HG02759 (cell line): ENCODE measurements at regions not wholly inside any gene's neighbourhood (a gene's known extent, or its start where the extent isn't known, plus 50 kb on each side); places are given as distances from the start of the nearest gene placed in this dataset.
"Not testable (repeated sequence)": the region's sequence is repeated elsewhere in the genome, so short reads cannot be mapped to it uniquely, and the experiment has no call there.

ENCODE experiments used
- ATAC-seq: cut with Tn5 transposase; IDR thresholded peaks from one replicate; pipeline ENCODE4 v1.9.1; 2021; ENCODE audit warnings: mild to moderate bottlenecking, moderate library complexity; ENCODE audit not compliant: unreplicated experiment

DNA sequence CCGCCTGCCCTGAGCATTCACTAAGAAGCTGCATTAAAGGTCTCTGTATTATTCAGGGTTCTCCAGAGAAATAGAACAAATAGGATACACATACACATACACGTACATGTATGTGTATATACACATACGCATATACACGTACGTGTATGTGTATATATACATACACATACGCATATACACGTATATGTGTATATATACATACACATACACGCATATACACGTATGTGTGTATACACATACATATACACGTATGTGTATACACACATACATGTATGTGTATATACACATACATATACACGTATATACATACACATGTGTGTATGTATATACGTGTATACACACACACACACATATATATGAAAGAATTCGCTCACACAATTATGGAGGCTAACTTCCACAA, 108.9 kb upstream of the BARHL2 start:
- ATAC-seq, result no peak

DNA sequence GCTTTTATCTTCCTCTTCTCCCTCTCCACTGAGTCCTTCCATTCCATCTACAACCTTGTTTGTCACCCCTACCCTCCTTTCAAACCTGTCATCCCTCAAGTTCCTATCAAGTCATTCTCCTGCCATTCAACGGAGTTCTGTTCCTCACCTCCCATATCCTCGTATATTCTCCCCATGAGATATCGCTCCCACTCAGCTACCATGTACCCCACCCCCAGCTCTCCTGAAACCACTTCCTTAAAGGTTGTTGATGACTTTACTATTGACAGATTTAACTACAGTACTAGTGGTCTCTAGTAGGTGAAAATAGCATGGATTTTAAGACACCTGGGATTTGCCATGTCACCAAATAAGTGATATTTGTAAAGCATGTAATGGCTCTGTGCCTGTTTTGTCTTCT, 107.4 kb upstream of the BARHL2 start:
- no peak for ATAC-seq

DNA sequence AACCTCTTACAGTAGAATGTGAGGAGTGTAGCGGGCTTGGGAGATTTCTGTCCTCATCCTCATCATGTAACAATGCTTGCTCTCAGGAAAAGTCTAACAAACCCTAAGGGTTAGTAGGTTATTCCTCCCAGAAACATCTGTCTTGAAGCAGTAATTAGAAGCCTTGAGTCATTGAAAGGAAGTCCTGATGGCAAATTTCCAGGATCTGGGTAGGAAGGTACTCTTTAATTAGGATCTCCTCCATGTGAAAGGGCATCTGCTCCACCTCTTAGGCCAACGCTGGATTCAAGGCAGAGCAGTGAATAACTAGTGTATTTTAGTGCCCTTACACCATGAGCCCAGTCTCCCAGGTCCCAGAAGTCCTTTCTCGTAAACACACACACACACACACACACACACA, 106.6 kb upstream of the BARHL2 start:
- ATAC-seq, result no peak

DNA sequence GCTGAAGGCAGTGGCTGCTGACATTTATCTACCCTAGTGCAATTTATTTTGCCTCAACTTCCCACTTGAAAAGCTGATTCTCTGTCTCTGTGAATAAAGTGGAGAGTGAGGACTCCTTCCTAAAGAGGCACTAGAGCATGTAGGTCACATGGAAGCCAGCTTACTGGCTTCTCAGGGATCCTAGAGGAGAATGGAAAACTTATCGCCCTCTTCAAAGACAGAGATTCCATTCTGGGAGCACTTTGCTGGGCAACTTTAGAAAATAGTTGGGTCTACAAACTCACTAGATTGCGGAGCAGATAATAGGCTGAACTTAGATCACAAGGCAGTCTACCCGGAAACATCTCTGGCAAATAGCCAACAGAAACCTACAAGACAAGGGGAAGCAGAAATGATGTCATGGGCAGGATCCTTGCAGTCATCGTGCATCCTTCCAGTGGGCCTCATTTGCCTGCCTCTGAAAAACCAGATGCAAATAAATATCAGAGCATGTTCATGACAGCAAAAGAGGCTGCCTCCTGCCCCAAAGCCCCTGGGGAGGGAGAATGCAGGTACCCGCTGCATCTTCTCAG, 104.8 kb upstream of the BARHL2 start:
- no peak for ATAC-seq

DNA sequence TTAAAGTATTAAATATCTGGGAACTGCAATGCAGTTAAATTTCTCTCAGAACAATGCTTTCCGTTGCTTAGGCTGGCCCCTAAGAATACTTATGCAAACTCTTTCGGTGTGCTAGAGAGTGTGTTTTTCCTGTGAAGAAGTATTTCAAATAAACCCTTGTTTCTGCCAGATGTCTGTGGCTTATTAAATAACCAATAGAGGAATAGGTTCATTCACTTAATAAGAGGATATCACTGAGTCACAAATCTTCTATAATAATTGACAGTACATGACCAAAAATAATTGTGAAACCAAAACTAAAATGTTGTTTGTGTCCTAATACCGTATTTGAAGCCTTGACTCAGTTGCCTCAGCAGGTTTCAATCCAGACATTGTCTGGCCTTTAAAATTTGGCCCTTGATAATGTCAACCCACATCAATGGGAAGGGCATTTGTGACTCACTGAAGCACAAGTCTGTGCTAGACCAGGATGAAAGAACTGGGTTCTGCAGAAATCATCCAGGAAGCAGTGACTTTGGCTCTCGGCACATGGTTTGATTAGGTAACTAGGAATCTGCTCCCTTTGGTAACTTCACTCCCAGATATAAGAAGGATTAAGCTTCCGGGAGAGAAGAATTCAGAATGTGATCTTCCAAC, 104.2 kb upstream of the BARHL2 start:
- no peak for ATAC-seq

DNA sequence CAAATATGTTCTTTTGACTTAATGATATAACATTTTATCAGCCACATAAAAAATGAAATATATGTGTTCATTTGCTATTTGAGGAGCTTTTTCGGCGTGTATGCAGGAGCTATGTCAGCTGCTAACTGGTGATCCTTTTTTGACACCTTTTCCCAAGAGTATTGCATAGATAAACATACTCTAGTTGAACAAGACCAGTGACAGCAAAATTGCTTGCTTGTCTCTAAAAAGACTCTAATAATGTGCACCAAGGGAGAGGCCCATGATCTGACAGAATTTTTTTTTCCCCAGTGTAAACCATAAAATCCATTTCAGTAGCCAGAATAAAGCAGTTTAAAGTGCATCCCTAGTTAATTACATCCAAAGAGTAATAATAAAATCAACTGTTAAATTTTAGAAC, 103.6 kb upstream of the BARHL2 start:
- ATAC-seq, result no peak

DNA sequence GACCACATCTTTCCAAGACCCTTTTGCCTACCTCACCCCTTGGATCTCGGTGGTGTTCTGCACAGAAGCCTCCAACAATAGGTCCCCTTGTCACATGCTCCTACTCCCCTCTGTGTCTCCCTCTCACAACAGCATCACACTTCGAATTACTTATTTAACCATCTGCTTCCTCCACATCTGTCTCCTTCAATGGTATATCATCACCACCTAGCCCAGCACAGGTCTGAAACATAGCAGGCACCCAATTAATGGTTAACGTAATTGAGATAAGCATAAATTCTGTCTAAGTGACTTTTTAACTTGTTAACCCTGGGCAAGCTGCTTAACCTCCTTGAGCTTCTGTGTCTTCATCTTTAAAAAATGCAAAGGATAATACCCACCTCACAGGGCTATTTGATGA, 100.3 kb upstream of the BARHL2 start:
- ATAC-seq, result no peak

DNA sequence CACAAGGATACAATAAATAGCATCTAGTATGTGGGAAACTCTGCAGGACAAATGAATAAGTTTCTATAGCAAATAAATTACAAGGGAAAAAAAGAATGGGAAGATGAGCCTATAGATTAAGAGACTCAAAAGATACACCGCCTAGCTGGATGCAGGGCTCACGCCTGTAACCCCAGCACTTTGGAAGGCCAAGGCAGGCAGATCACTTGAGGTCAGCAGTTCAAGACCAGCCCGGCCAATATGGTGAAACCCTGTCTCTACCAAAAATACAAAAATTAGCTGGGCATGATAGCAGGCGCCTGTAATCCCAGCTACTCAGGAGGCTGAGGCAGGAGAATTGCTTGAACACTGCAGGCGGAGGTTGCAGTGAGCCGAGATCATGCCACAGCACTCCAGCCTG, 95.1 kb upstream of the BARHL2 start:
- ATAC-seq, result not testable (repeated sequence)

DNA sequence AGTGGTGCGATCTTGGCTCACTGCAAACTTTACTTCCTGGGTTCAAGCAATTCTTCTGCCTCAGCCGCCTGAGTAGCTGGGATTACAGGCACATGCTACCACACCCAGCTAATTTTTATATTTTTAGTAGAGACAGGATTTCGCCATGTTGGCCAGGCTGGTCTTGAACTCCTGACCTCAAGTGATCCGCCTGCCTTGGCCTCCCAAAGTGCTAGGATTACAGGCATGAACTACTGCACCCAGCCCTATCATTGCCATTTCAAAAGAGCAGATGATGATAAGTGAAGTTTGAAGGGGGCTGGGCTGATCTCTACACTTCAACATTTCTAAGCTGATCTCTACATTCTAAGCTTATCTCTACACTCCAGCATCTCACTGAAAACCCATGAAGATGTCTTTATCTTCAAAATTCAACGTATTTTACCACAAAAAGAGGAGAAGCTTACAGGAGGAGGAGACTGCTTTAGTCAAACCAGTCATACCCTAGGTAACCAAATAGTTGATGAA, 94.4 kb upstream of the BARHL2 start:
- not testable (repeated sequence) for ATAC-seq

DNA sequence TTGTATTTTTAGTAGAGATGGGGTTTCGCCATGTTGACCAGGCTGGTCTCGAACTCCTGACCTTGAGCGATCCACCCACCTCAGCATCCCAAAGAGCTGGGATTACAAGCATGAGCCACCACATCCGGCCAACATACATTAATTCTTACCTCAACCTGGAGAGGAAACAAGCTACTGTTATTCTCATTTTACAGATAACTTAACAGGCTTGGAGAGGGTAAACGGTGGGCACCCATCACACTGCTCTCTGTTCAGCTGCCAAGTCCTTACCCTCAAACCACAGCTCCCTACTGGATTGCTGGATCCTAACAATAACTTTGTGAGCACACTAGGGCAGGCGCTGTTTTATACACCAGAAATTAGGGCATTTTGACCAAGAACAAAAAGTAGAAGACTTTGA, 93.6 kb upstream of the BARHL2 start:
- ATAC-seq, result no peak

DNA sequence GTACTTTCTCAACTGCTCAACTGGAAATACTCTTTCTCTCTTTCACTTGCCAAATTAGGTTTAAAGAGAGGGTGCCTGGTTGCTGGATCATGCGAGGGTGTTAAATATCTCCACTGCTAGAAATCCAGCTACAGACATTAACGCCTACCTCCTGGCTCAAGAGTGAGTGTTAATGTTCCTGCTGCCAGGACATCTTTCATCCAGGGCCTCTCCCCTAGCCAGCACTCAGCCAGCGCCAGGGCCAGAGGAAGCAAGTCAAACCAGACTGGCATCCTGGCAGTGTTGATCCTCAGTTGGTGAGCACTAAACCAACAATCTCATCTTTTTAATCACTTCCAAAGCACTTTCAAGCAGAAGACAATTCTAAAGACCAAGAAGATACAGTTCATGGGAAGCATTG, 92.9 kb upstream of the BARHL2 start:
- no peak for ATAC-seq

DNA sequence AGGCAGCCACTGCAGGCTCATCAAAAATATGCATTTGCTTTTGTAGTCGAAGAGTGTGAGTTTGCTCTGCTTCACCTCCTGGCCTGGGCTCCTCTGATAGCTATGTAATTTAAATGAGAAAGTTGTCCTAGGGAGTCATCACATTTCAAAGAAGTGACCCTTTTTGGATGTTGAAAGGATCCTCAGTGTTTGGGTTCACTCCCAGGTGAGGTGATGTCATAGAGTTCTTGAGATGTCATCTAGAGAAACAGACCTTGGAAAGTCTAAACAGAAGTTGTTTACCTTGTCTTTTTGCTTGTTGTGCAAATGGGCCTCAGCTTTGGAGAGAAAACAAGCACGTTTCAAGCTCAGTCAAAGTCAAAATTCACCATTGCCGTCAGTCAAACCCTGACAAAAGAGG, 92.0 kb upstream of the BARHL2 start:
- no peak for ATAC-seq

DNA sequence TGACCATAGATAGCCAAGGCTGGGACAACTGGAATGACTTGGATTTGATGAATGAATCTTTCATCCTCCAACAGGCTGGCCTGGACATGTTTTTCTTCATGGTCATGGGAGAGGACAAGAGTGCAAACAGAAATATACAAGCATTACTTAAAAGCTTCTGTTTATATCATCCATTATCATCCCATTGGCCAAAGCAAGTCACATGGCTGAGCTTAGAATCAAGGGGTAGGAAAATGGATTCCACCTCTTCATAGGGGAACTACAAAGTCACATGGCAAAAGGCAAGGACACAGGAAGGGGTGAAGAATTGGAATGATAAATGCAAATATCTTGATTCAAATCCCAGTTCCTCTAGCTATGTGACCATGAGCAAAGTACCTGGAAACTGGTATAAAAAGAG, 90.2 kb upstream of the BARHL2 start:
- ATAC-seq, result no peak

DNA sequence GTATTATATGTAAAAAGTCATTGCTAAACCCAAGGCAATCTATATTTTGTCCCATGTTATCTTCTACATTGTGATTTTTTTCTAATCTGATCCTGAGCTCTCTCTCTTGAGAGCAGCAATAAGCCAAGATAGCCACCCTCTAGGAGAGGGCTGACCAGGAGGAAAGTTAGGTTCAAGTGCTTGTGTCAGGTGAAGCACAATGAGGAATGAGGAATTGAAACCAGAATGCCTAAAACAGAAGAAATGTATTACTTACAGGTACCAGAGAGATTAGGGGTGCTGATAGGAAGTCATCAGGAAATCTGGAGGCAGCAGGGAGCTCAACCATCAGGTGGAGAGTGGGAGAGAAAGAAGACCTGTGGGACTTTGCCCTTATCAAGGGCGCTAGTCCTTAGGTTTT, 85.5 kb upstream of the BARHL2 start:
- ATAC-seq, result no peak

DNA sequence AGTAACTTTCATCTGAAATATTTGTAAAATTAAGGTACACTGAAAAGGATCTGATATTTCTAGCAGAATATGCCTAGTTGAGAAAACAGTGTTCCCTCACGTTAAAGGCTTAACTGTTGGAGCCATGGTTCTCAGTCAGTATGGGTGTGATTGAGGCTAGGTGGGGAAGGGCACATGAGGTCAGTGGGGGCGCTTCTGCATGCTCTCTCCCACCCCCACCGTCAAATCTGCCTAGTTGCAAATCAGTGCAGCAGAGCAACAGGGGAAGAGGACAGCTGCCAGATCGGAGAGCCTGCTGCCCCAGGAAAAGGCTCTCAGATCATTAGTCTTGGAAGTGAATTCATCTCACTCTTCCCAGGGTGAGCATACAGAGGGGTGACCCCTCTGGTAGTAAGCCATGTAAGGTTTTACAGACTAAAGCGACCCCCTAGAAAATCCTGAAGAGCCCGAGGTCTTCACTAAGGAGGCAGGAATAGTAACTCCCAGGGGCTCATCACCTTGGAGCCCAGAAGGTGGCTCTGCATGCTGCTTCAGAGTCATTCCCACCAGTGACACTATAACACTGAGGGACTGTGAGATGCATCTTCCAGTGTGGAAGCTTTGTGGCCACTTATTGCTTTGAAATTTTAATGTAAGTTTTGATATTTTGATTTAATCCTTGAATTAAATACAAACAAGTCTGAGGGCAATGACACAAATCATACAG, 83.1 kb upstream of the BARHL2 start:
- no peak for ATAC-seq

DNA sequence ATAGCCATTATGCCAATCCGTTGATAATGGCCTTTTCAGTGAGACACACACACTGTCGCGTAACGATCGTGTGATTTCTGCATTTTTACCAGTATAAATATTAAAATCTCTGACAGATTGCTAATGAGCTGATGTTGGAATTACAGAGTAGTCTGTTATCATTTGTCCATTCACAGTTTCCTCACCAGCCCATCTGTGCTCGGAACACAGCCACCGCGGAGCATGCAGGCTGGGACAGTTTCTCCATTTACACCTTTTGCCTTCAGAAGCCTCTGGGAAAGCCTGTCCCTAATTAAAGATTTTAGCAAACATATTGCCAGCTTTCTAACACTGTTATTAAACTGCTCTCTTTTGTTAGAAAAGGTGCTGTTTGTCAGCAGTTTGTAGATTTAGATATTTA, 82.2 kb upstream of the BARHL2 start:
- no peak for ATAC-seq

DNA sequence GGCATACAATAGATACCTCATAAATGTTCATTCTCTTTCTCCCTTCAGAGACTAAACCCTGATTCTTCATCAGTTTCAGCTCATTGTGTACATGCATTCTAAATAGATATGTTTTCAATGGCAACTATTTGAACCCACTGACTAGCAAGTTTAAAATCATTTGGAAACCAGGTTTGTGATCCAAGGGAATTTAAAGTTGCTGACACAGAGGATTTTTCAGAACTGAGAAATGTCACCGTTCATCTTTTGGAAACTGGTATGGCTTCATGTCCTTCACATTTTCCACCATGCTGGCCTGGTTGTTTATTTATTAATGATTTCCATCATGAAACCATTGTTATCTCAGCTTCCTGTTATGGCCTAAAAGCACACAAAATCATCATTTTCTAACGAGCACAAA, 81.8 kb upstream of the BARHL2 start:
- ATAC-seq, result no peak

DNA sequence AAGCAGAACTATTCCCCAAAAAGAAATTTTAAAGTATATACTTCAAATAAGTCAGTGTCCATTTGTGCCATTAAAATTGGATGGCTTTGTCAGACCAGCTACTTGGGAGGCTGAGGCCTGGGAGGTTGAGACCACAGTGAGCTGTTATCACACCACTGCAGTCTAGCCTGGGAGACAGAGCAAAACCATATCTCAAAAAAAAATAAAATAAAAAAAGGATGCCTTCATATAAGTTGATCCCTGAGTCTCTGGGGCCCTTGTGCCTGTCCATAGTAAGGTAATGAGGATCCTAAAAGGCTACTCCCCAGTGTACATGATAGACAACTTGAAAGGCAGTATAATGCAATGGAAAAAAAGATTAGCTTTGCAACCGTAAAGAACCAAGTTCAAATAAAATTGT, 81.2 kb upstream of the BARHL2 start:
- no peak for ATAC-seq

DNA sequence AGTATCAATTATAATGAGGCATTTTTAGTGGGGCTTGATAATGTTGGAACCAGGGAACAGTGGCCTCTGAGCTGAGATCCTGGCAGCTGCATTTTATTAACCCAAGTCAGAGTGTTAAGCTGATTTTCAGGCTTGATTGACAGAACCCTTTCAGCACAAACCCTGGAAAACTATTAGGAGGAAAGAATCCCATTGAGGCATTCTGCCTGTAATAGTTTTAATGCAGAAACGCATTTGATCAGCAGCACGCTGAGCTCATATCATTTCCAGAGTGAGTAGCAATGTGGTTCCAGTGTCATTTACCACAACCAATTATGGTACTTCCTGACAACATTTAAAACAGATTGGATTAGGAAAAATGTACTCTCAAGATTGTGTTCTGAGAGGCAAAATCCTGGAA, 78.3 kb upstream of the BARHL2 start:
- ATAC-seq, result no peak

DNA sequence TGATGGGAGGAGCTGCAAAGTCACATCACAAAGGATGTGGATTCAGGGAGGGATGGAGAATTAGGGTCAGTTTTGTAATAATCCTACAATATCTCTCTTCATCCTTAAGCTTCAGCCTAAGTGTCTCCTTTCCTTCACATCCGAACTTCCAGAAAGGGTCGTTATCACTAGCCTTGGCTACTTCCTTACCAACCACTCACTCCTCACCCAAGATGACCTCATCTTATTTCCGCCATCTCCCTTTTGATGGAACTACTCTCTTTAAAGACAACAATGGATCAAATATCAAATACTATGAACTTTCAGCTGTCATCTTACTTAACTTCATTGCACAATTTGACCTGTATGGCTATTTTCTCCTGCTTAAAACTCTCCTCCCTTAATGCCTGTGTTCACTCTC, 69.6 kb upstream of the BARHL2 start:
- ATAC-seq, result no peak

DNA sequence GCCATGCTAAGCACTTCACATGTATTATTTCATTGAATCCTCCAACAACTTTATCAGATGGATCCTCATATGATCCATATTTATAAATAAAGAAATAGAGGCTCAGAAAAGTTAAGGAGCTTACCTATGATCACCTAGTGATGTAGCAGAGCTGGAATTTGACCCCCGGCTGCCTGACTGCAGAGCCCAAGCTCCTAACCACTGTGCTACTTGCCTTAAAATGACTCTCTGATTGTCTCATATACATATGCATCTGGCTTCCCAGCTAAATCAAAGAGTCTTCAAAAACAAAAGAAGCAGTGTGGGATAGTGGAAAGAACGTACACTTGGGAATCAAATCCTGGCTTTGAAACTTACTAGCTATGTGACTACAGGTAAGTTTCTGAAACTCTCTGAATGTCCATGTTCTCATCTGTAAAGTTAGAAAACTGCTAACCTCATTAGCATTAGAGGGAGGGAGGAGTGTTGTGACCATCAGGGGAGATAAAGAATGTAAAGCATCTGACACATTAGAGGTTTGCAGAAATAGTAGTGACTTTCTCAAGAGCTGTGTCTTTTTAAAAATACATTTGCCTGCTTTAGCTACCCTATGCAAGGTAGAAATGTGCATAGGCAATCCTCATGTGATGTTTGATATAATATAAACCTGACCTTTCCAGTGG, 67.2 kb upstream of the BARHL2 start:
- no peak for ATAC-seq

DNA sequence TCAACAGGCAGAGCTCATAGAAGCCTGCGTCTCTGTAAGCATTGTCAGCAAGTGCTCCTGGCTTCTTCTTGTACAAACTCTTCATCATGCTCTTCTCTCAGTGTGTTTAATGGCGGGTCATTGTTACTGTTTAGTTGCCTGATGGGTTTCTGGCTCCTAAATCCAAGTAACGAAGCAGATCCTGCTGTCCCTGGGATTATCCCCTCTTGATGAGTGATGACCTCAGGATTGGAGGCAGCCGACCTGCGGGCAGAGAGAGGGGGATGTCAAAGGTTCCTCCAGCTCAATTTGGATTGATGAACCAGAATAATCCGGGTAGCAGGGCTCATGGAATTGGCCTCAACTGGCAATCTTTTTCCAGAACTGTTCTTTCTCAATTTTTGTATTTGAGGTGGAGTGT, 66.1 kb upstream of the BARHL2 start:
- ATAC-seq, result no peak
